ENCODE measurements at regions not wholly inside any gene's neighbourhood (a gene's known extent, or its start where the extent isn't known, plus 50 kb on each side); places are given as distances from the start of the nearest gene placed in this dataset.

DNA sequence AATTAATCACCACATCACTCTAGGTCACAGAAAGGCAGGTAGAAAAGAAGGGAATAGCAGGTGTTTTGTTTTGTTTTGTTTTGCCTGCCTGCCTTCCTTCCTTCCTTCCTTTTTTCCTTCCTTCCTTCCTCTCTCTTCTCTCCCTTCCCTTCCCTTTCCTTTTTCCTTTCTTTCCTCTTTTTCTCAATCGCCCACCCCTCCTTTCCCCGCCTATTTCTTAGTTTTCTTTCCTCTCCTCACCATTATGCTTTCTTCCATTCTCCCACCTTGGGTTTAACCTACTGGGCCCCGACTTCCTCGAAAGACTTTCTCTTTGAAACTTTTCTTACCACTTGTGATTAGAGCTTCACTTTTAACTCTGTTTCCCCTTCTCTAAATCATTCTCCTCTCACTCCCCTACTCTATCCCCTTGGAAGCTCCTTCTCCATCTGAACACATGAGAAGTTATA lies 231.3 kb upstream of the CD180 start:
- no peaks in the 10 kb centered on the region for H3K27me3 ChIP-seq (replicated peaks; ENCODE audit: insufficient read depth)
- no peaks in the 10 kb centered on the region for H3K9me3 ChIP-seq
- DNase-seq (ENCODE audit: low spot score) (no peak), ATAC-seq (ENCODE audit: insufficient number of reproducible peaks, low FRiP score, low read depth) (no peak)
- no peaks in the 10 kb centered on the region for H3K4me1 ChIP-seq (ENCODE audit: control insufficient read depth in 1 of 2, low read depth in 2 of 2)
- H3K36me3 ChIP-seq: no peaks in the 10 kb centered on the region
- H3K4me3 ChIP-seq: no peak overlapping the region
- TF ChIP-seq, protein P1, sequence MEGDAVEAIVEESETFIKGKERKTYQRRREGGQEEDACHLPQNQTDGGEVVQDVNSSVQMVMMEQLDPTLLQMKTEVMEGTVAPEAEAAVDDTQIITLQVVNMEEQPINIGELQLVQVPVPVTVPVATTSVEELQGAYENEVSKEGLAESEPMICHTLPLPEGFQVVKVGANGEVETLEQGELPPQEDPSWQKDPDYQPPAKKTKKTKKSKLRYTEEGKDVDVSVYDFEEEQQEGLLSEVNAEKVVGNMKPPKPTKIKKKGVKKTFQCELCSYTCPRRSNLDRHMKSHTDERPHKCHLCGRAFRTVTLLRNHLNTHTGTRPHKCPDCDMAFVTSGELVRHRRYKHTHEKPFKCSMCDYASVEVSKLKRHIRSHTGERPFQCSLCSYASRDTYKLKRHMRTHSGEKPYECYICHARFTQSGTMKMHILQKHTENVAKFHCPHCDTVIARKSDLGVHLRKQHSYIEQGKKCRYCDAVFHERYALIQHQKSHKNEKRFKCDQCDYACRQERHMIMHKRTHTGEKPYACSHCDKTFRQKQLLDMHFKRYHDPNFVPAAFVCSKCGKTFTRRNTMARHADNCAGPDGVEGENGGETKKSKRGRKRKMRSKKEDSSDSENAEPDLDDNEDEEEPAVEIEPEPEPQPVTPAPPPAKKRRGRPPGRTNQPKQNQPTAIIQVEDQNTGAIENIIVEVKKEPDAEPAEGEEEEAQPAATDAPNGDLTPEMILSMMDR (IDR thresholded peaks at IDR 0.05): no peak
- H3K27ac ChIP-seq: no peak overlapping the region

DNA sequence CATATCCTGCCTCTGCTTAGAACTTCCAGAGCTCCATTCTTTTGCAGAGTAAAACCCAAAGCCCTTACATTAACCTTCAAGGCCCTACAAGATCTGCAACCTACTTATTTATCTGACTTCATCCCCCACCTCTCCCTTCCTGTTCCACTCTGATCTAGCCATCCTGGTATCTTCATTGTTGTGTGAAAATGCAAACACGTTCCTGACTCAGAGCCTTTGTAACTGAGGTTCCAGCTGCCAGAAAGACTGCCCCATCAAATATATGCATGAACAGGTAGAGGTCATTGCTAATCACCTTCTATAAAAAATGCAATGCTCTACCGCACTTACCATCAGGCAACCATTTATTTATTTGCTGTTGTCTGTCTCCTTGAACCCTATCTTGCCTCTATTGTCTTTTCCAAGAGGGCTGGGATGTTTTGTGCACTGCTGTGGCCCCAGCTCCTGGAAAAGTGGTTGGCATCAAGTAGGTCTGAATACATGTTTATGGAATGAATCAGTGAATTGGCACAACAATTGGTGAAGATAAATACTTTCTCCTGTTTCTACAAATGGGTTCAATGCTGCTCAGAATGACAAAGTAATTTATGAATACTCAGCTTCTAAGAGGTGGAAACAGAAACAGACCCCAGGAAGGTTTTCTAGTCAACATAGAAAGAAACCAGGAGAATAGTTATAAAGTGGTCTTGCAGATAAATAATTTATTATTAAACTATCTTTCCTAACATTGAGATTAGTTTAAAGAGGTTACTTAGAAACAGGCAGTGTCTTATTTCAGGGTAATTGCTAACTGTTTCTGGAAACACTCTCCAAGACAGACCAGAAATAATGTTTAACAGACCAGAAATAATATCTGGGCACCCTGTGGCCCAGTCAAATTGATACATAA lies 230.6 kb upstream of the CD180 start:
- Histone ChIP-seq H3K27me3 (replicated peaks; ENCODE audit: insufficient read depth) (no peaks in the 10 kb centered on the region), H3K27ac (no peak overlapping the region), H3K36me3 (no peaks in the 10 kb centered on the region), H3K4me3 (no peak overlapping the region), H3K4me1 (ENCODE audit: control insufficient read depth in 1 of 2, low read depth in 2 of 2) (no peaks in the 10 kb centered on the region), H3K9me3 (no peaks in the 10 kb centered on the region)
- no peak for DNase-seq (ENCODE audit: low spot score)
- no peak for ATAC-seq (ENCODE audit: insufficient number of reproducible peaks, low FRiP score, low read depth)
- TF ChIP-seq, protein P1 (IDR thresholded peaks at IDR 0.05): no peak

DNA sequence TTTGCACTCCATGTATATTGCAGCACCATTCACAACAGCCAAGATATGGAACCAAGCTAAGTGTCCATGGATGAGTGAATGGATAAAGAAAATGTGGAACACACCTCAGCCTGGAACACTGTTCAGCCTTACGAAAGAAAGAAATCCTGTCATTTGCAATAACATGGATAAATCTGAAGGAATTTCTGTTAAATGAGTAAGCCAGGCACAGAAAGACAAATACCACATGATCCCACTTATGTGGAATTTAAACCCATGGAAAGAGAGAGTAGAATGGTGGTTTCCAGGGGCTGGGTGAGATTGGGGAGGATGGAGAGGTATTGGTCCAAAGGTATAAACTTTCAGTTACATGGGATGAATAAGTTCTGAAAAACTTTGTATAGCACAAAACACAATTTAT lies 228.9 kb upstream of the CD180 start:
- Histone ChIP-seq H3K27ac (no peak overlapping the region), H3K4me1 (ENCODE audit: control insufficient read depth in 1 of 2, low read depth in 2 of 2) (no peaks in the 10 kb centered on the region), H3K27me3 (replicated peaks; ENCODE audit: insufficient read depth) (no peaks in the 10 kb centered on the region), H3K9me3 (no peaks in the 10 kb centered on the region), H3K36me3 (no peaks in the 10 kb centered on the region), H3K4me3 (no peak overlapping the region)
- no peak for ATAC-seq (ENCODE audit: insufficient number of reproducible peaks, low FRiP score, low read depth)
- TF ChIP-seq, protein P1 (IDR thresholded peaks at IDR 0.05): no peak
- no peak for DNase-seq (ENCODE audit: low spot score)

DNA sequence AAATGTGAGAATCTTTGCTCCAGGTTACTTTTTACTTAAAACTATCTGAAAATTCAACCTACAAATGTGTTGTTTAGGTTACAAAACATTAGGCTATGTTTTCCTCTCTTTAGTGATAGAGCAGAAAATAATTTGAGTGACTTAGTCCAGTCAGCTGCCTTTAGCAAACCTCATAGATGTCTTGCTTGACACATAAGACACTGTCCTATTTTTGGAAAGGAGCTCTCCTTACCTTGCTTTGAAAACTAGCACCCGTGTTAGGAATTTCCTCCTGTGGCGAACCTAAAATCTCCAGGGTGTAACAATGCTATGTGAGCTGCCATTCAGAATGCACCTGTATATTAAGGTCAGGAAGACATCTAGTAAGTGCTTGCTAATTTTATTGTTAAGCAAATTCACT lies 221.2 kb upstream of the CD180 start:
- TF ChIP-seq, protein P1 (IDR thresholded peaks at IDR 0.05): no peak
- H3K36me3 ChIP-seq: no peaks in the 10 kb centered on the region
- ATAC-seq (ENCODE audit: insufficient number of reproducible peaks, low FRiP score, low read depth) (no peak), DNase-seq (ENCODE audit: low spot score) (no peak)
- no peaks in the 10 kb centered on the region for H3K4me1 ChIP-seq (ENCODE audit: control insufficient read depth in 1 of 2, low read depth in 2 of 2)
- H3K4me3 ChIP-seq: no peak overlapping the region
- H3K9me3 ChIP-seq: no peaks in the 10 kb centered on the region
- H3K27me3 ChIP-seq (replicated peaks; ENCODE audit: insufficient read depth): no peaks in the 10 kb centered on the region
- no peak overlapping the region for H3K27ac ChIP-seq

DNA sequence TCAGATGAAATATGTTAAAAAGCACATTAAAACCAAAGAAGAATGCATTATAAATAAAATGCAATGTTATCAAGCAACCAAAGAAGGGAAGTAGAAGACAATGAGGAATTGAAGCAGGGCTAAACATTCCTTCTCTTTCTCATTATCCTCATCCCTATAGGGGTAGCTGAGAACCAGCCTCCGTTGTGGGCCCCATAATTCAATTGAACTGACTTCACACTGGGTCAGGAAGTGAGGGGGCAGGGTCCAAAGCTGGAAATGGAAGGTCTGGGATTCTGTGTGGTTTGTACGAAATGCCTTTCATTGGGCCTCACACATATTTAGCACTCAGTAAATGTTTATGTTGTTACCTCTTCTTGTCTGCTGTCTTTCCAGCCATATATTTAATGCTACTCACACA lies 220.4 kb upstream of the CD180 start:
- Histone ChIP-seq H3K4me3 (no peak overlapping the region), H3K27ac (no peak overlapping the region), H3K4me1 (ENCODE audit: control insufficient read depth in 1 of 2, low read depth in 2 of 2) (no peaks in the 10 kb centered on the region), H3K9me3 (no peaks in the 10 kb centered on the region), H3K36me3 (no peaks in the 10 kb centered on the region), H3K27me3 (replicated peaks; ENCODE audit: insufficient read depth) (no peaks in the 10 kb centered on the region)
- DNase-seq (ENCODE audit: low spot score): no peak
- TF ChIP-seq, protein P1 (IDR thresholded peaks at IDR 0.05): no peak
- no peak for ATAC-seq (ENCODE audit: insufficient number of reproducible peaks, low FRiP score, low read depth)
